ENCODE measurements at regions not wholly inside any gene's neighbourhood (a gene's known extent, or its start where the extent isn't known, plus 50 kb on each side); places are given as distances from the start of the nearest gene placed in this dataset.

DNA sequence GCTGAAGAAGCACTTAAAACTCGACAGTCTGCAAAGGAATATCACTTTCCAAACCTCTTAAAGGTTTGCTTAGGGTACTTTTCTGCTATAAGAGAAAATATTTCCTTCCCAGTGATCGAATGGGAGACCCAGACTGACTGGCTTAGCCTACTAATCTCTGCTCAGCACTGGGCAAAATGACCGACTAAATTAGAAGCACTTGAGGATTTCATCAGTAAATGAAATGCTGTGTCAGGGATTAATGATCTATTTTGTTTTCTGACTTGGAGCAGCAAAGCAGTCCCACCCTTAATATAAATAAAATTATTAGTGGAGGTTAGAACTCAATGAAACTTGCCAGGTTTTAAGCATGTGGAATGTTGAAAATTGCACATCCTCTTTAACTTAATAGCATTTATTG, 411.6 kb downstream of the NEBL start (continued):
- no peak for TF ChIP-seq SAP30 (IDR thresholded peaks at IDR 0.05; ENCODE audit: insufficient read depth, insufficient replicate concordance, low read length)
- no peak for TF ChIP-seq GTF2F1 (IDR thresholded peaks at IDR 0.05; ENCODE audit: borderline replicate concordance, low read depth, low read length)
- TF ChIP-seq POLR2A (IDR thresholded peaks at IDR 0.05; ENCODE audit: control extremely low read depth in 1 of 2, low read depth in 2 of 2, low read length in 2 of 2), result no peak
- TF ChIP-seq ATF3 (IDR thresholded peaks at IDR 0.05; ENCODE audit: insufficient read depth, low read depth, low read length), result no peak

Measured in H1 (cell line).